HG03196 (cell line): ENCODE measurements at regions not wholly inside any gene's neighbourhood (a gene's known extent, or its start where the extent isn't known, plus 50 kb on each side); places are given as distances from the start of the nearest gene placed in this dataset.
A peak's percentile ranks its signal among the peaks of the same experiment; 100 is the strongest.
"Not testable (repeated sequence)": the region's sequence is repeated elsewhere in the genome, so short reads cannot be mapped to it uniquely, and the experiment has no call there.

Source experiments
- ATAC-seq: cut with Tn5 transposase; IDR thresholded peaks from one replicate; pipeline ENCODE4 v1.9.1; 2021; ENCODE audit not compliant: unreplicated experiment

- no peak for ATAC-seq
Observed at GRCh38 chr22:22716136-22716665, 71.8 kb downstream of the GGTLC2 start.

- ATAC-seq, result no peak
Observed at GRCh38 chr22:22717664-22718063, 73.2 kb downstream of the GGTLC2 start.

- peak; percentile 44 for ATAC-seq
Observed at GRCh38 chr22:22720201-22720723, 75.8 kb downstream of the GGTLC2 start.

- peak; percentile 68 for ATAC-seq
Observed at GRCh38 chr22:22720724-22721261, 76.4 kb downstream of the GGTLC2 start.

GRCh38 chr22:22721681-22722354 lies 77.4 kb downstream of the GGTLC2 start:
- ATAC-seq, result no peak

- no peak for ATAC-seq
Observed at GRCh38 chr22:22728382-22728781, 84.0 kb downstream of the GGTLC2 start.

- no peak for ATAC-seq
Observed at GRCh38 chr22:22730655-22731373, 86.4 kb downstream of the GGTLC2 start.

GRCh38 chr22:22731374-22731676 lies 86.9 kb downstream of the GGTLC2 start:
- no peak for ATAC-seq

GRCh38 chr22:22733006-22733405 lies 88.6 kb downstream of the GGTLC2 start:
- not testable (repeated sequence) for ATAC-seq

GRCh38 chr22:22733881-22734373 lies 89.5 kb downstream of the GGTLC2 start:
- no peak for ATAC-seq

GRCh38 chr22:22734395-22735272 lies 90.2 kb downstream of the GGTLC2 start:
- ATAC-seq, result not testable (repeated sequence)

GRCh38 chr22:22735276-22735675 lies 90.9 kb downstream of the GGTLC2 start:
- ATAC-seq, result not testable (repeated sequence)

GRCh38 chr22:22735695-22736611 lies 91.5 kb downstream of the GGTLC2 start:
- ATAC-seq, result no peak

GRCh38 chr22:22737590-22737989 lies 93.2 kb downstream of the GGTLC2 start:
- ATAC-seq, result no peak

GRCh38 chr22:22738959-22739585 lies 94.7 kb downstream of the GGTLC2 start:
- ATAC-seq, result no peak

GRCh38 chr22:22740560-22741276 lies 96.3 kb downstream of the GGTLC2 start:
- no peak for ATAC-seq

- no peak for ATAC-seq
Observed at GRCh38 chr22:22741843-22742242, 97.4 kb downstream of the GGTLC2 start.

GRCh38 chr22:22742641-22743040 lies 98.2 kb downstream of the GGTLC2 start:
- no peak for ATAC-seq
